Hematopoietic multipotent progenitor cell (in vitro differentiated cells): ENCODE measurements at regions not wholly inside any gene's neighbourhood (a gene's known extent, or its start where the extent isn't known, plus 50 kb on each side); places are given as distances from the start of the nearest gene placed in this dataset.

Source experiments
- DNase-seq, 3 donors: peaks; one replicate each; pipeline ENCODE4 v3.0.0-alpha.2; 2011 to 2015; ENCODE audit warnings: low read depth in 2 of 3, low spot score in 2 of 3

DNA sequence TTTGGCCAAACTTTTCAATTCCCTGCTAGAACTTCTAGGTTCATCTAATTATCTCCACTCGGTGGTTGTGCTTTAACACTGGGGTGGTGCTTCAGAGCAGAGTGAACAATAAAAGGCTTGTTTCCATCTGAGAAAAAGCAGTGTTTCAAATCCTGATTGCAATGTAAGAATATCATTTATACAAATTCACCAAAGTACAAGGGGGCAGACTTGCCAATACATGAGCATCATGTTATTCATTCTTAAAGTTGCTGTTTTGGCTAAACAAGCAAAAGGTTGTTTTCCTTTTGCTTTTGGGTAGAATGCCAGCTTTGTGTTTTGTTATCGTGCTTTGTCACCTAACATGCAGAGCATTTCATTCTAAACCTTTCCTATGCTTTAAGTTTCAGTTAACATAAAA is 78.5 kb upstream of the UBAC2 start:
- DNase-seq, result no peak

DNA sequence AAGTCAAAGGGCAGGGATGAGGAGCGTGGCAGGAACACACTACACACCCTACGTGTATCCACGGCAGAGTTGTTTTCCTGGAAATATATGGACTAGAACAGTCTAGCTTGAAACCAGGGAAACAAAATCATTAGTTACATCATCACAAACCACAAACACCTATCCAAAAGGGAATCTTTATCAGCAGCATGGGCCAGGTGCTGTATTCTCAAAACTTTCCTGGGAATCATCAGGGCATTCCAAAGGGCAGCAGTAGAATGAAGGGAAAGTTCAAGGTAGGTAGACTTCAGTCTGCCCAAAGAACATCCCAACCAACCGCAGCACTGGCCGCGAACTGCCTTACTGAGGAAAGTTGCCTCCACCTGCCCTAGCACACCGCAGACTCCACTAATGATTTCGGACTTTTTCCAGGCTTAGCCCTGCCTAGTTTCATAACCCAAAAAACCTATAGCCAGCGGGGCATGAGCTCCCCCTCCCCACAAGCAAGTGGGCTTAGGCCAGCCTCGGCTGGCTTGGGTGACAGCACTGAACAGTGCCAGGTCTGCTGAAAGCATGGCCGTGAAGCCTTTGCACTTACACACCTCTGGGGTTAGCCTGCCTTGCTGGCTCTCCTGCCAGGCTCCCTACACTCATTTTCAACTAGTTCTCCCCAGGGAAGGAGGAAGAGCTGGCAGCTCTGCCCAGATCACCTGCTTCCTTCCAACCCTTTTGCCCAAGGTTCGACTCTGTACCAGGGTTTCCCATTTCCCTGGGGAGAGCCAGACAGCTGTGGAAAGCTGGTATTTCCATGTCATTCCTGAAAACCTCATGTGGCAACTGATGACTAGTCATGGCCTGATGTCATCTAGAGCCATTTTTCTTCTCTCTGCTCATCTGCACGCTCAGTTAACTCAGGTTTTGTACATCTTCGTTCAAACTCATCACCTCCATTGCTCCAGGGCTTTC is 77.3 kb upstream of the UBAC2 start:
- no peak for DNase-seq

DNA sequence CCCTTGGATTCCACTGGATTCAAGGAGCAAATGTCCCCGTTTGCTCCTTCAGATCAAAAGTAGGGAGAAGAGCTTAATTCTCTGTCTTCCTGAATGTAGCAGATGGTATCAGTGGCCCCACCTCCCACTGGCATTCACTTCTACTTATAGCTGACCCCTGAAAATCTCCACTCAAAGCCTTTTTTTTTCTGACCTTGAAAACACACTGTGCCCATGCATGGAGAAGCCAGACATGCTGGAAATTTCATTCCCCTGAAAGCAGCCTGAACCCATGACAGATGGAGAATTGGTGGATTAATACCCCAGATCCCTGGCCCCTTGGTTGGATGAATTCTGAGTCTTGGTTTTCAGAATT is 76.6 kb upstream of the UBAC2 start:
- DNase-seq, result no peak

DNA sequence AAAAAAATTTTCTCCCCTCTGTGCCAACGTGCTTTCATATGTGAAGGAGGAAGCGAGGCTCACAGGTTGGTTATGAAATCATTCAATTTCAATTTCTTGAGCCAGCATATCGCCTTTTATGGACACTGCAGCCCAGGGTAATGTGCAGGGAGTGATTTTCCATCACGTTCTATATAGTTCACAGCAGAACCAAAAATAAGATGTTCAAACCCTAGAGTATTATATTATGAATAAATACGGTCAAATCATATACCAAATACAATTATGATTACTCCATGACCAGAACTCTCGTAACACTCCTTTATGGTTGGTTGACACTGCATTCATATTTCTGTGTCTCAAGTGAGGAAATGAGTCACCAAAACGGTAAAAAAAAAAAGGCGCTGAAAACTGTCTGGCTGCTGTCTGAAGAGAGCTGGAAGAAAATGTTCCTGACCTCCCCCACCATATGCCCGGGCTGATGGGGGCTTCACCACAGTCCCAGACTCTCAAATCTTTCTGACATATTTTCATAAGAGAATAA is 75.8 kb upstream of the UBAC2 start:
- peak in 2 of 3 donors; percentile 63 to 68 for DNase-seq

DNA sequence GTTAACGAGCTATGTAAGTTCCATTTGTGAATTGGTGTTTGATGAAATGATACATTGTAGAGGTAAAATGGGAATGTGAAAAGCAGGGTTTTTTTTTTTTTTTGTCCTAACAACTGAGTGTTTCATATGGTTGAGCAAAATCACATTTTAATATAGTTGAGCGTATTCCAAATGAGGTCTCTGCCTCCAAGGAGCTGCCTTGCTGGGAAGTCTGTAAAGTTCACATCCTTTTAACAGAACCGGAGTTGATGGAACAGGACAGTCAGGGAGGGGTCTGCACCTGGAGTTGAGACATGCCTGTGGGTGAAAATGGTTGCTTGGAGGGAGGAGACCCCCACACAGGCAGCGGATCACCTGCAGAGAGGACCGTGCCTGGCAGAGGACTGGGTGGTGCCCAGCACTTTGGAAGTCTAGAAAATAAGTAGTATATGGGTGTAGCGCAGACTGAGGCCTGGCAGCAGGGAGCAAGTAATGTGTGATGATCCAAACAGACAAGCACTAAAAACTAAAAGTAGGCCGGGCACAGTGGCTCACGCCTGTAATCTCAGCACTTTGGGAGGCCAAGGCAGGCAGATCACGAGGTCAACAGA is 75.2 kb upstream of the UBAC2 start:
- no peak for DNase-seq

DNA sequence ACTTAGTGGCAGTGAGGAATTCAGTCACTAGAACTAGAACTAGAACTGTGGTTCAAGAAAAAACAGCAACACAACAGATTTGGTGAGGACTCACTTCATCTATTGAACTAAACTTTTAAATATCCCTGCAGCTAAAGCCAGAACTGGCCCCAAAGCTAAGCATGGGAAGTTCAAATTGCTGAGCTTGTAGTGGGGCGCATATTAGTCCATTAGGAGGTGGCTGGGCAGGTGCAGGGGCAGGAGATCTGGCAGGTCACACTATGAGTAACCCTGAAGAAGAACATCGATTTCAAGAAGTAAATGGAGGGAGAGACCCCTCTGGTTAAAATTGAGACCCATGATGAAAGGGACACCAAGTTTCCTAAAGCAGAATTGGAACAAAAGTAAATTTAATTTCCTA is 73.8 kb upstream of the UBAC2 start:
- DNase-seq, result no peak

DNA sequence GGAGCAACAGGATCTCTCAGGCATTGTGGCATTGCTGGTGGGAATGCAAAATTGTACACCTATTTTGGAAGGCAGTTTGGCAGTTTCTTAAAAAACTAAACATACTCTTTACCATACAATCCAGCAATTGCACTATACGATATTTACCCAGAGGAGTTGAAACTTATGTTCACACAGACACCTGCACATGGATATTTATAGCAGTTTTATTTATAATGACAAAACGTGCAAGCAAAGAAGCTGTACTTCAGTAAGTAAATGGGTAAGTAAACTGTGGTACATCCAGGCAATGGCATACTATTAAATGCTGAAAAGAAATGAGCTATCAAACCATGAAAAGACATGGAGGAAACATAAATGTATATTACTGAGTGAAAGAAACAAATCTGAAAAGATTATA is 71.6 kb upstream of the UBAC2 start:
- no peak for DNase-seq

DNA sequence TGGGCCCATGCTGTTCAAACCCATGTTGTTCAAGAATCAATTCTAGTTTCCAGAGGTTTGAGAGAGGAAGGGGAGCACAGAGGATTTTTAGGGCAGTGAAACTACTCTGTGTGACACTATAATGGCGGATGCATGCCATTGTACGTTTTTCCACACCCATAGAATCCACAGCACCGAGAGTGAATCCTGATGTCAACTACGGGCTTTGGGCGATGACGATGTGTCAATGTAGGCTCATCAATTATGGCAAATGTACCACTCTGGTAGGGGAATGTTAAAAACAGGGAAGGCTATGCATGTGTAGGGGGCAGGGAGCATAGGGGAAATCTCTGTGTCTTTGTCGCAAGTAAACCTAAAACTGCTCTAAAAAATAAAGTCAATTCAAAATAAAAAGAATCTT is 70.7 kb upstream of the UBAC2 start:
- no peak for DNase-seq

DNA sequence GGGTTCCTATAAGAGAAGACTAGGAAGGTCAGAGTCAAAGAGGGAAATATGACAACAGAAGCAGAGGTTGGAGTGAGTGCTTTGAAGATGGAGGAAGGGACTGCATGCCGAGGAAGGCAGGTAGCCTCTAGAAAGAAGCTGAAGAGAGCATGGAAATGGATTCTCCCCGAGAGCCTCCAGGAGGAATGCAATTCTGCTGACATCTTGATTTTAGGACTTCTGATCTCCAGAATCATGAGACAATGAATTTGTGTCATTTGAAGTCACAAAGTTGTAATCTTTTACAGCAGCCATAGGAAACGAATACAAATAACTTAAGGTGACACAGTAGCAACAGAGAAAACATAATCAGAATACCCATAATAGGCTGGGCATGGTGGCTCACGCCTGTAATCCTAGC is 69.2 kb upstream of the UBAC2 start:
- no peak for DNase-seq

DNA sequence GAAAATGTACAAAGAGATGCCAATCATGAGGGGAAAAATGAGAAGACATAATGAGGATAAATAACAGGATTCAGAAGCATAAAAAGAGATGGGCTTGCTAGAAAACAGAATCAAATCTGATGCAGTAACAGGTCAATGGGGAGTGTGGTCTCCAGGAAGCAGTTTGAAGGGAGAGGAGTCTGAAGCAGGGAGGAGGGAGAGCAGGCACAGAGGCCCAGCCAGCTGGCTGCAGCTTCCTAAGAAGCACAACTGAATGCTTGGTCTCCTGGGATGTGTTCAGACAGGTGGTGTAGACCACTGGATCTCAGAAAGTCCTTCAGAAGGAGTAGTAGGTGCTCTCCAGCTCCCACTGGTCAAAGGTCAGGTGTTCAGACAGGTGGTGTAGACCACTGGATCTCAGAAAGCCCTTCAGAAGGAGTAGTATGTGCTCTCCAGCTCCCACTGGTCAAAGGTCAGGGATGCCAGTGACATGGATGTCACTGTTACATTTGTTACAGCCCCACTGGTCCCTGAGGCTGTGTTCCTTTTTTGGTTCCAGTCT is 68.3 kb upstream of the UBAC2 start:
- DNase-seq, result no peak

DNA sequence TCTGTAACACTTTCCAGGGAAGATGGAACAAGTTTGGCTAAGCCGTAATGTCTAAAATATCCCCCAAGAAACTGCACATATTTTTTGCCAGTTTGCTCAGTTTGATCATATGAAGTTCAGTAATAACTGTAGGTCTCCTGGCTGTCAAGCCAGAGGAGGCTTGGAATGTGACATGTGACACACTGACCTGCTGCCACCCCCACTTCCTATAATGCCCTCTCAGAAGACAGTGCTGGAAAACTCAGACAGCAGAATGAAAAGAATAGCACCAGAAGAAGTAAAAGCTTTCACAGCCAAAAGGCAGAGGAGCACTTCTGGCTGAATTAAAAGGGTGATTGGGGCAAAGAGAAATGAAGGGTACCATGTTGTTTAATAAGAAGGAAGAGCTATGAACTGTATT is 67.4 kb upstream of the UBAC2 start:
- DNase-seq, result no peak

DNA sequence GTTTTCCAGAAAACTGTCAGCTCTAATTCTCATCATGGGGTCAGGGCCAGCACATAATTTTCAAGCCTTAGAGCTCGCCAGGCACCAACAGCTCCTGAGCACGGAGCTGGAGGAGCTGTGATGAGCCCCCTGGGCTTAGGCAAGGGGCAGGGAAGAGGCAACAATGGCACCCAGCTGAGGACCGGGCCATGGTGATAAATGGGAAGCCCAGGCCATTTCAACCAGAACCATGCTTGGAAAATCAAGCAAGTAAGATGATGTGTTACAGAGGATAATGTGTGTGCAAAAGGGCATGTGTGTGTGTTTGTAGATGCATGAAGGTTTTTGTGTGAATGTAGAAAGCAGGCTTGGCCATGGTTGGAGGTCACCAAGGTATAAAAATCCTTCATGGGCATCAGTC is 66.8 kb upstream of the UBAC2 start:
- no peak for DNase-seq

DNA sequence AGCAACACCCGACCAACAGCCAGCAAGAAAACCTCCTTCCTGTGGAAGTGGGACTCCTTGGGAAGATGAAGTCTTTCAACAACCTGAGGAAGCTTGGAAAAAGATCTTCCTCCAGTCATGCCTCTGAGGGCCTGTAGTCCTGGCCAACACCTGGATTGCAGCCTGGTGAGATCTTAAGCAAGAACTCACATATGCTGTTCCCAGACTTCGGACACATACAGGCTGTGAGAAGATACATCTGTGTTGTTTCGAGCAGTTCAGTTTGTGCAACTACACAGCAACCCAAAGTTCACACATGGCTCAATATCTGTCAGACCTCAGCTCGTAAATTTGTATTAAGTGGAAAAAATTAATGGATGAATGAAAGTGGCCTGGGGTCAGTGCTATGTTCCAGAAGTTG is 65.1 kb upstream of the UBAC2 start:
- DNase-seq, result no peak

DNA sequence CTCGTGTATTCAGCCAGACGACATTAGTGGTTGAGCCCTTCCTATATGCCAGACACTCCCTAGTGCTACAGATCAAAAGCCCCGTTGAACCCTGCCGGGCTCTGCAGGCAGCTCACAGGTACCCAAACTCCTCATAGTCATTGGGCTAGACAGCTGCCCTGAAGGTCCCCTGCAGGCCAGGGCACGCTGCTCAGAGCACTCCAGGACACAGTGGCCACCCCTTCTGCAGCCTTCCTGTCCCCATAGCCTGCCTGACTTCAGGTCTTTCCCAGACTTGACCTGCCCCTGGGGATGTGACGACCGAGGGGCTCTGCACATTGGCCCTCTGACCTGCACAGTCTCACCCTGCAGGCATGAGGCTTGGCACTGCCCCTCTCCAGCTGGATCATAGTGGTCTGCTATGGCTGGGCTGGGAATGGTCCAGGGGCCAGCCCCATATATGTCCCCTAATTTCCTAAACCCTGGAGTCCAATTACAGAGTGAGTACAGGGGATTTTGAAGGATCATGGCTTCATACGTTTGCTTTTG is 64.2 kb upstream of the UBAC2 start:
- no peak for DNase-seq

DNA sequence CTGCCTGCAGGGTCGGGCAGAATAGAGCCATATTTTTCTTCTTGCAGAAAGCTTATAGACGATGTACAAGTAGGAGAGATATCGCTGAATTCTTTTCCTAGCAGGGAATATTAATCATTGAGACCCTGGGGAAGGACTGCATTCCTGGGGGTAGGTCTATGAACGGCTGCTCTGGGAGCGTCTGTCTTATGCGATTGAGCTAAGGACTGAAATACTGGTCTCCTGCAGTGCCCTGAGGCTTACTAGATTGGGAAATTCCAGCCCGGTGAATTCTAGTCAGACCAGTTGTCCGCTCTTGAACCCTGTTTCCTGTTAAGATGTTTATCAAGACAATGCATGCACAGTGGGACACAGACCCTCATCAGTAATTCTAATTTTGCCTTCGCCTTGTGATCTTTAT is 59.8 kb upstream of the UBAC2 start:
- DNase-seq, result no peak

DNA sequence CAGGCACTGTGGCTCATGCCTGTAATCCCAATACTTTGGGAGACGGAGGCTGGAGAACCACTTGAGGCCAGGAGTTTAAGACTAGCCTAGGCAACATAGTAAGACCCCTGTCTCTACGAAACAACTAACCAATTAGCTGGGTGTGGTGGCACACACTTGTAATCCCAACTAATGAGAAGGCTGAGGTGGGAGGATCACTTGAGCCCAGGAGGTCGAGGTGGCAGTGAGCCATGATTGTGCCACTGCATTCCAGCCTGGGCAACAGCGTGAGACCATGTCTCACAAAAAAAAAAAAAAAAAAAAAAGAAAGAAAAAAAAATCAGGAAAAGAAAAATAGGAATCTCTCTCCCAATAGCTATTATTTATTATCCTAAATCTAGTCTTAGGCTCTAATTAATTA is 56.8 kb upstream of the UBAC2 start:
- no peak for DNase-seq

DNA sequence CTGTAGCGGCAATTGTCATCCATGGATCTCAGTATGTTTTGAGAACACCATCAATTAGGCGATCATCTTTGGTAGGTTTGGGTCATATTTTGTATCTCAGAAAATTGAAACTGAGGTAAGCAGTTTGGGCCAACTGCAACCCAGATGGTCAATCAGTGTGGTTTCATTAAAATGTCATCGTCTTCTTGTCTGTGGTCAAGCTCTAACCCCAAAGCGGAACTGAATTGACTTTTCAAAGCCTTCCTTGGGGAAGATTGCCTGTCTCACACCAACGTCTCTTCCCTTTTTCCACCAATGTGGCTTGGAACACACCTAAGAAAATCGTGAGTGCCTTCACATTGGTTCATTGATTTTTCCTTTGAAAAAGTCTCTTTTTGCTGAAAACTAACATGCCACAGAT is 56.3 kb upstream of the UBAC2 start:
- peak in 2 of 3 donors; percentile 11 to 19 for DNase-seq

DNA sequence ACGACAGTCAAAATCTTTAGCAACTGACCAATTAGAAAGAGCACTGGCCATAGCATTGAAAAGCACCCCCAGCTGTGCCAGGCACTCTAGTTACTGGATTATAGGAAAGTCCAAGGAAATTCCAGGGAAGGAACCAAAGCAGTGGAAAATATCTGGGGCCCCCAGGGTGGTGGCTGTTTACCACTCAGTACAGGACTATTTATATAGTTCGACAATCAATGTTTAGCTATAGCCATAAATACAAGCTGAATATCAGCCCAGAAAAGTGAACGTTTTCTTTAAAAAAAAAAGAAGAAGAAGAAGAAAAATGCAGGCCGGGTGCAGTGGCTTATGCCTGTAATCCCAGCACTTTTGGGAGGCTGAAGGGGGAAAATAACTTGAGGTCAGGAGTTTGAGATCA is 55.2 kb upstream of the UBAC2 start:
- no peak for DNase-seq

DNA sequence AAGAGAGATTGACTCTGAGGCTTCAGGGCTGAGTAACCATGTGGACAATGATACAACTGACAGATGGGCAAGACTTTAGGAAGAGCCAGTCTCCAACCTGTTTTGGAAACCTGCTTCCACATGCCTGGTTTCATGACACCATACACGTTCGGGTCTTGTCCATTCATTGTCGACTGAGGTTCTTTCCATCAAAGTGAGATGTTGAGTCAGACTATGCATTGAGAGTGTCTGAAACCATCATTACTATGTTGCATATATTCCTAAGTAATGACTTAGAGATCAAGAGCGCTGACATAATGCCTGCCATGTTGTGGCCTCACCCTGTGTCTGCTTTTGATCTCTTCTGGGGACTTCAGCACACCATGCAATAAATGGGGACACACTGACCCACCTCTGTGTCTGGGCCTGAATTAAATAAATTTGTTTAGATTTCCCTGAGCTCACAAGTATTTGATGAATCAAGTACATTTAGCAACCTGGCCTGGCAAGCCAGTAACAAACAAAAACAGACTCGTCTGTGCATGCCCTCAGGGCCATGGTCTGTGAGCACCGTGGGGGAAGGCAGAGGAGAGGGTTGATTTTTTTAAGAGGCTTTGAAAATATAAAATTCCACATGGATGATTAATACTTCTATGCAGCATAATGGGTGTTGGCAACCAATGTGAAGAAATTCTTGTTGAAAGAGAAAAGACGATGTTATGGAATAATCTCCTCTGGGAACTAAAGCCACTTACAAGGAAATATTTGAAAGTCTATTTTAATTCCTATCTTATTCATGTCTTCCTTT is 49.9 kb upstream of the UBAC2 start:
- DNase-seq, result no peak
